Psoas muscle (tissue), 7 donors: ENCODE measurements at regions not wholly inside any gene's neighbourhood (a gene's known extent, or its start where the extent isn't known, plus 50 kb on each side); places are given as distances from the start of the nearest gene placed in this dataset.

ENCODE experiments used
- ATAC-seq, 4 donors: fragments of 200-7000 bp; cut with Tn5 transposase; one replicate each; pipeline ENCODE4 v1.9.1; 2020; ENCODE audit warnings: moderate library complexity in 3 of 4, mild to moderate bottlenecking in 2 of 4
- DNase-seq, 2 donors: peaks; one replicate each; pipeline ENCODE4 v3.0.0-alpha.2; 2020
- H3K27ac ChIP-seq: fragments of 200-600 bp; one replicate; pipeline ENCODE4 v1.8.0; 2022
- H3K27me3 ChIP-seq, 3 donors: fragments of 200-600 bp in 1 of 3; one replicate each; pipeline versions ENCODE4 v1.6.1 to v1.8.0; 2013 to 2022; ENCODE audit warnings: low read length in 2 of 3, mild to moderate bottlenecking in 2 of 3, moderate library complexity in 1 of 3; ENCODE audit not compliant: insufficient read depth in 3 of 3
- H3K36me3 ChIP-seq, 2 donors: fragments of 200-600 bp in 1 of 2; one replicate each; pipeline versions ENCODE4 v1.6.1 to v1.8.0; 2013 to 2022; ENCODE audit warnings: low read depth in 1 of 2, mild to moderate bottlenecking in 1 of 2, moderate library complexity in 1 of 2; ENCODE audit not compliant: insufficient read depth in 1 of 2
- H3K4me1 ChIP-seq: fragments of 200-600 bp; one replicate; pipeline ENCODE4 v1.8.0; 2022
- H3K4me3 ChIP-seq: fragments of 200-600 bp; one replicate; pipeline ENCODE4 v1.8.0; 2022; ENCODE audit warnings: mild to moderate bottlenecking
- H3K9me3 ChIP-seq: fragments of 200-600 bp; one replicate; pipeline ENCODE4 v1.8.0; 2022
- CTCF ChIP-seq: fragments of 200-600 bp; IDR thresholded peaks from one replicate; pipeline ENCODE4 v1.8.0; 2022; ENCODE audit warnings: antibody characterized with exemption
- WGBS, 3 donors: extraction: QIAGEN DNeasy Blood & Tissue Kit; methylation state at CpG; one replicate each; pipeline versions ENCODE4 v1.1.6 to v1.1.7; 2013; 5-methylcytosine and 5-hydroxymethylcytosine counted together
- intact Hi-C, 2 donors: fragments of 100-400 bp; cut with DNase I; formaldehyde crosslinking; loops; one replicate each; pipeline versions ENCODE4 v1.11.0 to v1.14.2; 2022
- donor health status: healthy with polysubstance abuse.
- donor health status: DM: no; HTN: no; CAD: no; lungs with moderate emphysema.
- donor health status: Bipolar disorder and iron deficiency.
- donor health status: healthy.
- donor health status: DM: yes; HTN: yes; CAD: no.
- donor health status: DM: no; HTN: no; CAD: no.
- donor health status: DM: yes; HTN: yes; CAD: no.

GRCh38 chr12:83408851-83409250 is 722.1 kb downstream of the TMTC2 start:
- ATAC-seq, result no peak
- no peak for TF ChIP-seq CTCF
- H3K4me1 ChIP-seq, result no peaks in the 10 kb centered on the region
- H3K27ac ChIP-seq, result no peak overlapping the region
- H3K4me3 ChIP-seq, result no peak overlapping the region
- intact Hi-C loops, result no loop called here
- H3K27me3 ChIP-seq, result no peaks in the 10 kb centered on the region
- no peaks in the 10 kb centered on the region for H3K9me3 ChIP-seq
- no peak for DNase-seq
- 87 to 93% (median 92%) methylated on average over 2 of the region's 2 CpGs for whole genome bisulfite sequencing, 3 donors
- no peaks in the 10 kb centered on the region for H3K36me3 ChIP-seq

- intact Hi-C loops, result no loop called here
- Histone ChIP-seq H3K36me3 (no peaks in the 10 kb centered on the region), H3K27me3 (no peaks in the 10 kb centered on the region), H3K4me1 (no peaks in the 10 kb centered on the region), H3K9me3 (no peaks in the 10 kb centered on the region), H3K27ac (no peak overlapping the region), H3K4me3 (no peak overlapping the region)
- no peak for TF ChIP-seq CTCF
- DNase-seq (no peak), ATAC-seq (no peak)
- 34 to 39% (median 37%) methylated on average over 2 of the region's 2 CpGs for WGBS, 3 donors
Observed at GRCh38 chr12:83408146-83408545, 721.4 kb downstream of the TMTC2 start.

GRCh38 chr12:83404521-83404920 is 717.8 kb downstream of the TMTC2 start:
- WGBS, 3 donors, result 81 to 85% (median 82%) methylated on average over 3 of the region's 3 CpGs
- intact Hi-C loops, result no loop called here

GRCh38 chr12:83390186-83390585 is 703.5 kb downstream of the TMTC2 start:
- DNase-seq (no peak), ATAC-seq (no peak)
- Histone ChIP-seq H3K4me3 (no peak overlapping the region), H3K27ac (no peak overlapping the region), H3K9me3 (no peaks in the 10 kb centered on the region), H3K4me1 (no peaks in the 10 kb centered on the region), H3K36me3 (no peaks in the 10 kb centered on the region), H3K27me3 (no peaks in the 10 kb centered on the region)
- intact Hi-C loops, result no loop called here
- no peak for TF ChIP-seq CTCF
- WGBS, 3 donors, result 76 to 78% (median 76%) methylated on average over 3 of the region's 3 CpGs

More at GRCh38 chr12:83404521-83404920, 717.8 kb downstream of the TMTC2 start:
- no peaks in the 10 kb centered on the region for H3K4me1 ChIP-seq
- H3K27me3 ChIP-seq, result no peaks in the 10 kb centered on the region
- TF ChIP-seq CTCF, result no peak
- ATAC-seq (no peak), DNase-seq (no peak)
- H3K4me3 ChIP-seq, result no peak overlapping the region
- H3K9me3 ChIP-seq, result no peaks in the 10 kb centered on the region
- no peaks in the 10 kb centered on the region for H3K36me3 ChIP-seq
- no peak overlapping the region for H3K27ac ChIP-seq

- H3K27ac ChIP-seq, result no peak overlapping the region
- no peaks in the 10 kb centered on the region for H3K4me1 ChIP-seq
- DNase-seq, result no peak
- 77 to 80% (median 78%) methylated on average over 16 of the region's 16 CpGs for WGBS, 3 donors
- no peaks in the 10 kb centered on the region for H3K9me3 ChIP-seq
- TF ChIP-seq CTCF, result no peak
- ATAC-seq, result no peak
- intact Hi-C loops, result no loop called here
- H3K27me3 ChIP-seq, result no peaks in the 10 kb centered on the region
- H3K4me3 ChIP-seq, result no peak overlapping the region
- H3K36me3 ChIP-seq, result no peaks in the 10 kb centered on the region
Observed at GRCh38 chr12:83389237-83389996, 702.7 kb downstream of the TMTC2 start.
